Caco-2 (cell line): ENCODE measurements at regions not wholly inside any gene's neighbourhood (a gene's known extent, or its start where the extent isn't known, plus 50 kb on each side); places are given as distances from the start of the nearest gene placed in this dataset.

ENCODE experiments used
- BruUV-seq: library from RNA; stranded (reverse); fragments of 400-500 nt; replicated peaks from 2 replicates; lab custom pipeline; 2021; lab: Mats Ljungman, UMichigan
- CTCF ChIA-PET: fragments of 300-600 bp; sonication (Branson Sonifier 250); formaldehyde crosslinking; loops from one replicate; lab custom pipeline; 2022; ENCODE audit warnings: antibody characterized with exemption; lab: Charles Lee
- POLR2A ChIA-PET: fragments of 300-600 bp; sonication (Branson Sonifier 250); formaldehyde crosslinking; loops from one replicate; lab custom pipeline; 2022; ENCODE audit warnings: antibody characterized with exemption; lab: Charles Lee
- DNase-seq, 2 experiments: peaks; one replicate each; pipeline versions ENCODE4 v3.0.0 to v3.0.0-alpha.2; 2020 to 2022
- H3K27me3 ChIP-seq: replicated peaks from 2 replicates; pipeline ENCODE4 v1.6.0; 2011; ENCODE audit warnings: low read length; ENCODE audit not compliant: control insufficient read depth, insufficient read depth
- H3K36me3 ChIP-seq: 2 replicates; pipeline ENCODE4 v1.5.1; 2011; ENCODE audit warnings: low read length; ENCODE audit not compliant: control insufficient read depth, insufficient read depth
- H3K4me1 ChIP-seq: fragments of 250-450 bp; sonication (Bioruptor Pico); 2 replicates; pipeline ENCODE4 v1.5.1; 2020; ENCODE audit warnings: mild to moderate bottlenecking
- H3K4me3 ChIP-seq: 2 replicates; pipeline ENCODE4 v1.5.1; 2011; ENCODE audit warnings: low read depth, mild to moderate bottlenecking, control low read depth, low read length
- H3K9me3 ChIP-seq: fragments of 250-450 bp; sonication (Bioruptor Pico); 2 replicates; pipeline ENCODE4 v1.5.1; 2020; ENCODE audit warnings: mild to moderate bottlenecking, moderate library complexity
- H3K27ac Mint-ChIP-seq: one replicate; pipeline ENCODE4 v1.8.0; 2022; ENCODE audit warnings: mixed read lengths; ENCODE audit not compliant: unreplicated experiment
- H3K27me3 Mint-ChIP-seq: one replicate; pipeline ENCODE4 v1.8.0; 2022; ENCODE audit warnings: mixed read lengths; ENCODE audit not compliant: insufficient read depth, unreplicated experiment
- H3K36me3 Mint-ChIP-seq: one replicate; pipeline ENCODE4 v1.8.0; 2022; ENCODE audit warnings: mild to moderate bottlenecking, mixed read lengths; ENCODE audit not compliant: insufficient read depth, unreplicated experiment
- H3K4me1 Mint-ChIP-seq: one replicate; pipeline ENCODE4 v1.8.0; 2022; ENCODE audit warnings: low read depth, mixed read lengths; ENCODE audit not compliant: unreplicated experiment
- H3K4me3 Mint-ChIP-seq: one replicate; pipeline ENCODE4 v1.8.0; 2022; ENCODE audit warnings: mild to moderate bottlenecking, moderate library complexity, mixed read lengths; ENCODE audit not compliant: unreplicated experiment
- H3K9me3 Mint-ChIP-seq: one replicate; pipeline ENCODE4 v1.8.0; 2022; ENCODE audit warnings: mixed read lengths; ENCODE audit not compliant: unreplicated experiment
- intact Hi-C: fragments of 100-400 bp; cut with micrococcal nuclease; formaldehyde crosslinking; loops from one replicate; pipeline ENCODE4 v1.10.0; 2022; ENCODE audit not compliant: unreplicated experiment
- TF ChIP-seq, protein P1 (sequence below), 2 experiments: fragments of 200-600 bp in 1 of 2; IDR thresholded peaks; 1 replicate in 1 of 2; 2 replicates in 1 of 2; pipeline versions ENCODE4 v1.5.1 to v1.8.0; 2011 to 2022; ENCODE audit warnings: antibody characterized with exemption in 1 of 2, control low read depth in 1 of 2, inconsistent platforms in 1 of 2, low read depth in 1 of 2, low read length in 1 of 2, mild to moderate bottlenecking in 1 of 2, moderate library complexity in 1 of 2; ENCODE audit not compliant: insufficient read depth in 1 of 2, severe bottlenecking in 1 of 2, unreplicated experiment in 1 of 2

DNA sequence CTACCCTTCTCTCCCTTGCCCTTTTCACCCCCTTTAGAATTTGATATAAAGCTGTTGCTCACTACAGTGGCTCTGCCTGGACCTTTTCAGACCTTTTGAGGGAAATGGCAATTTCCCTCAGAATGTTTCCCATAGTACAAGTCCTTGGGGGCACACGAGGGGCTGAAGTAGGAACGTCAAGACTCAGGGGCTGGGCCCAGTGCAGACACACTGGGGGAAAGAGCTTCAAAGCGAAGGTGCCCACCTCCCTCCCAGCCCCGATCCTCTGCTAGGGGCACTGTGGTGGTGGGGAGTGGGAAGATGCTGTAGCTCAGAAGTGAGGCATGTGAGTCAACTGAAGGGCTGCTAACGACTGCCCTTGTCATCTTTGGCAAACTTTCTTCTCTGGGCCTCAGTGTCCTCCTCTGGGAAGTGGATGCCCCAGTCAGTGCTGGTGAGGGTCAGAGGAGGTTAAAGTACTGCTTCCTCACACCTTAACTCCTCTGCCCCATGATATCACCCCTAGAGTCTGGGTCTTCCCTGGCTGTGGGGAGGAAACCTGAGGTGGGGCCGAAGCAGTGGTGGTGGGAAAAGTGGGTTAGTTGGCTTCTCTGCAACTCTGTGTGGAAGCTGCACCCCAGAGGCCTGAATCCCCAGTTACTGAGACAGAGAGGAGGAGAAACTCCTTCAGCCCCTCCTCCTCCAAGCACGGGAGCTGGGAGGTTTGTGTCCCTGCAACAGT is 425.3 kb upstream of the B3GAT1 start:
- intact Hi-C loops = no loop called here
- TF ChIP-seq, protein P1, sequence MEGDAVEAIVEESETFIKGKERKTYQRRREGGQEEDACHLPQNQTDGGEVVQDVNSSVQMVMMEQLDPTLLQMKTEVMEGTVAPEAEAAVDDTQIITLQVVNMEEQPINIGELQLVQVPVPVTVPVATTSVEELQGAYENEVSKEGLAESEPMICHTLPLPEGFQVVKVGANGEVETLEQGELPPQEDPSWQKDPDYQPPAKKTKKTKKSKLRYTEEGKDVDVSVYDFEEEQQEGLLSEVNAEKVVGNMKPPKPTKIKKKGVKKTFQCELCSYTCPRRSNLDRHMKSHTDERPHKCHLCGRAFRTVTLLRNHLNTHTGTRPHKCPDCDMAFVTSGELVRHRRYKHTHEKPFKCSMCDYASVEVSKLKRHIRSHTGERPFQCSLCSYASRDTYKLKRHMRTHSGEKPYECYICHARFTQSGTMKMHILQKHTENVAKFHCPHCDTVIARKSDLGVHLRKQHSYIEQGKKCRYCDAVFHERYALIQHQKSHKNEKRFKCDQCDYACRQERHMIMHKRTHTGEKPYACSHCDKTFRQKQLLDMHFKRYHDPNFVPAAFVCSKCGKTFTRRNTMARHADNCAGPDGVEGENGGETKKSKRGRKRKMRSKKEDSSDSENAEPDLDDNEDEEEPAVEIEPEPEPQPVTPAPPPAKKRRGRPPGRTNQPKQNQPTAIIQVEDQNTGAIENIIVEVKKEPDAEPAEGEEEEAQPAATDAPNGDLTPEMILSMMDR (IDR thresholded peaks at IDR 0.05; ENCODE audit: insufficient read depth in 1 of 2, low read depth in 1 of 2, low read length in 1 of 2, severe bottlenecking in 1 of 2, unreplicated experiment in 1 of 2) = no peak
- no peak overlapping the region for H3K4me3 ChIP-seq
- no peaks in the 10 kb centered on the region for H3K36me3 ChIP-seq
- Mint-ChIP-seq H3K9me3 (peaks cover 9% of the 10 kb centered on the region), H3K27ac (no peak overlapping the region), H3K4me1 (no peaks in the 10 kb centered on the region), H3K4me3 (no peak overlapping the region), H3K36me3 (no peaks in the 10 kb centered on the region), H3K27me3 (peaks cover 4% of the 10 kb centered on the region)
- H3K27me3 ChIP-seq = no peaks in the 10 kb centered on the region
- H3K9me3 ChIP-seq = no peaks in the 10 kb centered on the region
- POLR2A ChIA-PET = no interaction called here
- DNase-seq = no peak
- CTCF ChIA-PET = no interaction called here
- BruUV-seq = no TSS peak
- no peaks in the 10 kb centered on the region for H3K4me1 ChIP-seq

DNA sequence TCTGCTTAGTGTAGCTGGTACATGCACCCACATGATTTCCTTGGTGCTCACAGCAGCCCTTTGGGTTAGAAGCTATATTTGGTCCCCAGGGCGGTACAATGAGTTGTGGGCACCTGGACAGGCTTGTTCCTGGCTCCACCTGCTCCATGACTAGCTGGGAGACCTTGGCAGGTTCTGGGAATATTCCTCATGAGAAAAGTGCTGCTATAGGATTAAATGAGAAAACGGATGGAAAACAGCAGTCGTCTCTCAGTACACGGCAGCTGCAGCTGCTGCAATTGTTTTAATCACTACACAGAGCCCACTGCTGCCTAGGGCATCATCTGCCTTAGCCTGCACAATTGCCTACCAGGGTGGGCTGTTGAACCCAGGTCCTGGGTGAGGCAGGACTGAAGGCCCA is 424.5 kb upstream of the B3GAT1 start:
- Histone ChIP-seq H3K4me3 (no peak overlapping the region), H3K4me1 (no peaks in the 10 kb centered on the region), H3K36me3 (no peaks in the 10 kb centered on the region), H3K9me3 (no peaks in the 10 kb centered on the region), H3K27me3 (no peaks in the 10 kb centered on the region)
- CTCF ChIA-PET = no interaction called here
- TF ChIP-seq, protein P1 (IDR thresholded peaks at IDR 0.05; ENCODE audit: insufficient read depth in 1 of 2, low read depth in 1 of 2, low read length in 1 of 2, severe bottlenecking in 1 of 2, unreplicated experiment in 1 of 2) = no peak
- intact Hi-C loops = no loop called here
- DNase-seq = no peak
- Mint-ChIP-seq H3K4me1 (no peaks in the 10 kb centered on the region), H3K27ac (no peak overlapping the region), H3K9me3 (peaks cover 10% of the 10 kb centered on the region), H3K27me3 (peaks cover 4% of the 10 kb centered on the region), H3K4me3 (no peak overlapping the region), H3K36me3 (no peaks in the 10 kb centered on the region)
- POLR2A ChIA-PET = no interaction called here
- BruUV-seq = no TSS peak

DNA sequence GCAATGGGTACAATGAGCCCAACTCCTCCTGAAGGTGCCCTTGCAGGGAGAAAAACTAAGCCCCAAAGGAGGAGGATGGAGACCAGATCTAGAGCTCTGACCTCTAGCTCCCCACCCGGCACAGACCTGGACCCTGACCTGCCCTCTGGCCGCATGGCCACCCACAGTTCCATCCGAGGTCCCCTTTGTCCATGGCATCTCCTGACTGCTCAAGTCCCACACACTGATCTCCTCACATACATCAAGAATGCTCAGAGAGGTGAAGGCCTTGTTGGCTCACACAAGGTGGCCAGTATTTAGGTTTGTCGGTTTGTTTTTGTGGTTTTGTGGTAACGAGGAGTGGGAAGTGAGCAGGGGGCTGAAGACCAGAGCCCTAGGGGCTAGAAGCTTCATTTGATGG is 423.5 kb upstream of the B3GAT1 start:
- H3K4me1 ChIP-seq = no peaks in the 10 kb centered on the region
- no peaks in the 10 kb centered on the region for H3K36me3 ChIP-seq
- no TSS peak for BruUV-seq
- Mint-ChIP-seq H3K4me1 (no peaks in the 10 kb centered on the region), H3K27ac (no peak overlapping the region), H3K27me3 (peaks cover 4% of the 10 kb centered on the region), H3K9me3 (peaks cover 10% of the 10 kb centered on the region), H3K4me3 (no peak overlapping the region), H3K36me3 (no peaks in the 10 kb centered on the region)
- no peak for DNase-seq
- TF ChIP-seq, protein P1 (IDR thresholded peaks at IDR 0.05; ENCODE audit: insufficient read depth in 1 of 2, low read depth in 1 of 2, low read length in 1 of 2, severe bottlenecking in 1 of 2, unreplicated experiment in 1 of 2) = no peak
- CTCF ChIA-PET = interaction anchor here (1.3 kb wide), 1 partner anchor 11 kb away, joined by 4 read pairs; no protein-coding TSS in a partner anchor
- no peaks in the 10 kb centered on the region for H3K27me3 ChIP-seq
- intact Hi-C loops = no loop called here
- H3K4me3 ChIP-seq = no peak overlapping the region
- POLR2A ChIA-PET = no interaction called here
- H3K9me3 ChIP-seq = no peaks in the 10 kb centered on the region
